ENCODE measurements at regions not wholly inside any gene's neighbourhood (a gene's known extent, or its start where the extent isn't known, plus 50 kb on each side); places are given as distances from the start of the nearest gene placed in this dataset.
A peak's percentile ranks its signal among the peaks of the same experiment; 100 is the strongest.
"Not testable (repeated sequence)": the region's sequence is repeated elsewhere in the genome, so short reads cannot be mapped to it uniquely, and the experiment has no call there.

- DNase-seq (ENCODE audit: low spot score); in situ Hi-C loops (cut with HindIII; ENCODE audit: low sequenced_read_pairs): not testable (repeated sequence)
These were observed 59.0 kb upstream of the ATXN1 start for GRCh38 chr6:16820262-16820661.

DNA sequence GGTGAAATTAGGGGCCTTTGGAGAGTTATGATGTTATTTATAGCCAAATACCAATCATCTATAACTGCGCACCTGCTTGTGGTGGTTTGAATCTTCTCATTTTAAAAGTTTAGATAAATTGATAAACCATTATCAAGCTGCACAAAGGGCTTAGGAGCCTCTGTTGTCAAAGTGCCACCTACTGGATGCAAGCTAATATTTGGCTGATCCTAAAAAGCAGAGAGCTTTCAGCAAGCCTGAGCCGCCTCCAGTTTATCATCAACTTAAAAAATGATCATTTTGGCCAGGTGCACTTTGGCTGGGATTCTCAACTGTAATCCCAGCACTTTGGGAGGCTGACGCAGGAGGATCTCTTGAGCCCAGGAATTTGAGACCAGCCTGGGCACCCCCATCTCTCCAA is 58.5 kb upstream of the ATXN1 start:
- in situ Hi-C loops (cut with HindIII; ENCODE audit: low sequenced_read_pairs), result no loop called here
- DNase-seq (ENCODE audit: low spot score), result peak; percentile 57

DNA sequence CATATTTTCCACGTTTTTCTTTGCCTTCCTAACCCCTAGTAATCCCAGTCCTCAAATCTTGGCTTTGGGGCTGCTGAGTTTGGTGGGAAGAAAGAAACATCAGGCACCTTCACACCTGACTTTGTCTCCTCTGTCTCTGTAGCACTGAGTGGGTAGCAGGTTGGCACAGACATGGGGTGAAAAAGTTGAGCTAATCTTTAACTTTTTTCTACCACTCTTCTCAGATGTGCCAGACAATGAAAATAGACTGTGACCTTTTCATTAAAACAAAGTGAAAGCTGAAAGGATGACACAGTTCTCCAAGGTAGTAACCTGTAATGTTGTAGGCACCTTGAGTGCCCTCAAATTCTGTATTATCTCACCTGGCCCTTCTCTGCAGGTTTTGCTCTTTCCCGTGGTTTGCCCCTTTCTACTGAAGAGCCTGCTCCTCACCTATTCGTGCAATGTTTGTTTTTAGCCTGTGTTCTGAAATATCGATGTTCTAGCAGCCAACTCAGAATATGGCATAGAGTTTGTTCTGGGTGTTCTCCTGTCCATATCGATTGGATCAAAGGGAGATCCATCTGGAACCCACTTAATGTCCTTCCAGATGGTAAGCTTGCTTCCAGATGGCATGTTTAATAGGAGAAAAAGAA is 57.8 kb upstream of the ATXN1 start:
- no peak for DNase-seq (ENCODE audit: low spot score)
- in situ Hi-C loops (cut with HindIII; ENCODE audit: low sequenced_read_pairs), result no loop called here

- in situ Hi-C loops (cut with HindIII; ENCODE audit: low sequenced_read_pairs), result no loop called here
- no peak for DNase-seq (ENCODE audit: low spot score)
These were observed 56.3 kb upstream of the ATXN1 start for GRCh38 chr6:16817594-16817993.

GRCh38 chr6:16816891-16817290 is 55.6 kb upstream of the ATXN1 start:
- DNase-seq (ENCODE audit: low spot score), result no peak
- in situ Hi-C loops (cut with HindIII; ENCODE audit: low sequenced_read_pairs), result no loop called here

- in situ Hi-C loops (cut with HindIII; ENCODE audit: low sequenced_read_pairs), result no loop called here
- no peak for DNase-seq (ENCODE audit: low spot score)
These were observed 51.7 kb upstream of the ATXN1 start for GRCh38 chr6:16812993-16813392.

DNA sequence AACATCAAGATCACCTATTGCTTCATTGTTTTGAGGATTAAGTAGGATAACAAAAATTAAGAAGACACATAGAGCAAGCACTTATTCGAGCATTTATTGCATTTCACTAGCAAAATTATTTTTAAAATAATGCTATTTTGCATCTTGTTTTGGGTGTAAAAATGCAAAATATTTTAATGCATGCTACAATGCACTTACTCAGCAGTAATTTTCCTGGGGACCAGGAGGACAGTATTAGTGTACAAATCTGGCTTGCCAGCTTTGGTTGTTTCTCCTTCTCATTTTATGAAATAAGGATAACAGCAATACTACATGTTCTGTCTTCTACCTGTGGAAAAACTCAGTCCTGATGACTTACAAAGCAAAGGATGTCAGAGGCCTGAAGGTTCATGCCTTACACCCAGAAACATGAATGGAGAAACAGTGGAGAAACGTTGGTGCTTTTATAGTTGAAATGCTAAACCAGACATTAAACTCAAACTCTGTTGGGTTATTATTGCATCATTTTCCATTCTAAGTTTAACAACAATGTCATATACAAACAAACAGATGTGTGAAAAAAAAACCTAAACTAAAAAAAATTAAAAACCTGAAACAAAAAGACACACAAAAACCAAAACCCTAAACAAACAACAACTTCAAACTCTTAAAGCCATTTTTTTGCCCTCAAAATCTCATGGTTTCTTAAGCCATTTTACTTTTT is 50.2 kb upstream of the ATXN1 start:
- DNase-seq (ENCODE audit: low spot score), result no peak
- in situ Hi-C loops (cut with HindIII; ENCODE audit: low sequenced_read_pairs), result no loop called here
